NCI-H2107 treated with DMSO at 0.1 percent for 48 hours (cell line): ENCODE measurements at regions not wholly inside any gene's neighbourhood (a gene's known extent, or its start where the extent isn't known, plus 50 kb on each side); places are given as distances from the start of the nearest gene placed in this dataset.

ENCODE experiments used
- DNase-seq: peaks from one replicate; lab custom pipeline; 2025; ENCODE audit not compliant: unreplicated experiment; lab: John Stamatoyannopoulos, UW

DNA sequence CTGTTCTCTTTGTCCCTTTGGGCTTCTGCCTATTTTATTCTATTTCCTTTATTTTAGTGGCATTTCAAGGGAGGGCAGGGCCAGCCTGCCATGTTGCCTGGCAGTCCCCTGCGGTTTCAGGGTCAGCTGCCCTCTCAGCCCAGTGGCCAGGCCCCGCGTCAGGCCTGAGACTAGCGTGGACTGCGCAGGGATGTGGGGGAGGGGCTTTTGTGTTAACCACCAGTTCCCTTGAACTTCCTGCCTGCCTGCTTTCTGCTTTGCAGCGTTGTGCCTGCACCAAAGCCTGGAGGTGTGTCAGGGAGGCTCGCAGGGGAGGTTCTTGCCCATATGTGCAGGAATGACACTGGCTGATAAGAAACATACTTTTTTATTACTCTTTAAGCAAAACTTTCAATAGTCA is 157.6 kb downstream of the SLC35B3 start:
- DNase-seq: no peak

DNA sequence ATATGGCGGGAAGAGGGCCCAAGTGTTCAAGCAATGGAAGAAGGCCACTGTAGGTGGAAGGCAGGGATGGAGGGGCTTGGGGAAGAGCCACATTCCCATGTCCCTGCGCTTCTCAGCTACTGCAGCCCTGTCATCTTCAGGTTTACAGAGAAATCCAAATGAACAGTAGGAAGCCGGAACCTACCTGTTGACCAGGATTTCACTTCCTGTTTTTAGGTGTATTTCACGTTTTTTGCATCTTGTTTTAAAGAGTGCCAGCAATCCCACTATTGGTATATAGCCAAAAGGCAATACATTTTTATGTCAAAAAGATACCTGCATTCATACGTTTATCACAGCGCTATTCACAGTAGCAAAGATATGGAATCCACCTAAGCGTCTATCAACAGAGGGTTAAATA is 159.2 kb downstream of the SLC35B3 start:
- DNase-seq: no peak

DNA sequence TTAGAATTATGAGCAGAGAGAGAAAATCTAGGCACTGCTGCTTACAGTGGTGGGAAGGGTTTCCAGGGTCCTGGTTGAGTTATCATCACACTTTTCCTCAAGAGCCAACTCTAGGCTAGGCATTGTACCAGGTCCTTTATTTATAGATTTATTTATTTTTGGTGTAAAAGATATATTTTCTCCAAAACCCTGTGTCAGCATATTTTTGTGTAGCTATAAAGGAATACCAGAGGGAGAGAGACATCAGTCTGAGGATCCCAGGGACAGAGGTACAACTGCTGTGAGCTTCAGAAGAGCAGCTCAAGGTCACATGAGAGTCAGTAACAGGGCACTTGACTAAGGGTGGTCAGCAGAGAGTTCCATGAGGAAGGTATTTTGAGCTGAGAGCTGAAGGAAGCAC is 159.7 kb downstream of the SLC35B3 start:
- no peak for DNase-seq

DNA sequence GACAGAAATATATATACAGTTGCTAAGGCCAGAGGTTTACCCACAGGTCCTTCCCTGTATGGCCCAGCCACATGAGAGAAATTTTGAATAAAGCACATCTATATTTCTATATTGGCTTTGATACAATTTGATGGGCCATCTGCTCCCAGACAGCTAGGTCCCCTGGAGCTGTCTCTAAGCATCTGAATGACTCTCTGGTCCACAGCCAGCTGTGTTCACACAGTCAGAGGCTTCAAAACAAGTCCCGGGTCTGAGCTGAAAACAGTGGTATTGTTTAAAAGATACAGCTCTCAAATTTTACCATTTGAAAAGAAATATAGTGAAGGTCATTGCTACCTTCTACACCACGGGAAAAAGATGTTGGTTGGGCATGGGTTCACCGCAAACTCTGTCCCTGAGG is 161.1 kb downstream of the SLC35B3 start:
- DNase-seq: no peak

DNA sequence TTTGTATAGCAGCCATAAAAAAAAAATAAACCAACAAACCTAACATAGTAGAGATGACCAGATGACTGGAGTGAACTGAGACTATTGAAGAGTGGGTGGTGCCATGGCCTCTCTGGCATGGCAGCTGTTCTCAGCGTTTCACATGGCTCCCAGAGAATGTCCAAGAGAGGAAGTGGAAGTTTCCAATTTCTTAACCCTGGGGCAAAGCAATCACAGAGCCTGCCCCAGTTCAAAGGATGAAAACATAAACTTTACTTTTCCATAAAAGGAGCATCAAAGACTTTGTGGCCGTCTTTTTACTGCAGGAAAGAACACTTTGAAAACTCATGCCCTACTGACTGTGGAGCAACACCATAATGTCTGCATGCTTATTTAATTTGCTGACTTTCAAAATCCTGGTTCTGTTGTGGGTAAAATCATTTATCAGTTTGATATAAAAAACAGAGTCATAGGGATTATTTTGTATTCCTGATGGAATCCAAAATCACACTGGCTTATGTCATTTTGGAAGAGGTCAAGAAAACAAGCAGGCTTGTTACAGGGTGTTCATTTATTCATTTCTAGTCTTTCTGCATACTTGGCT is 165.4 kb downstream of the SLC35B3 start:
- DNase-seq: no peak

DNA sequence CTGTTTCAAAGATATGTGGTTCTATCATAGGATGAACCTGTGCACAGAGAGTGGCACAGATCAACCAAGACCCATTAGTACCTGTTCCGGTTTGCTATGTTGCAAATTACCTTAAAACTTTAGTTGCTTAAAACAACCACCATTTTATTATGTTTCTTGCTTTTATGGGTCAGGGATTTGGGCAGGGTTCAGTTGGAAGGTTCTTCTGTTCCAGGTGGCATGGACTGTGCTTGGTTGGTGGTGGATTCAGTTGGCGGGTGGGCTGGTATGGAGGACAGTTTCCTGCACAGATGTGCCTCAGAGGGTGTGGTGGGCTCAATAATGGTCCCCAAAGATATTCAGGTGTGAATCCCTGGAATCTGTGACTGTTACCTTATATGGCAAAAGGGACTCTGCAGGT is 166.3 kb downstream of the SLC35B3 start:
- no peak for DNase-seq

DNA sequence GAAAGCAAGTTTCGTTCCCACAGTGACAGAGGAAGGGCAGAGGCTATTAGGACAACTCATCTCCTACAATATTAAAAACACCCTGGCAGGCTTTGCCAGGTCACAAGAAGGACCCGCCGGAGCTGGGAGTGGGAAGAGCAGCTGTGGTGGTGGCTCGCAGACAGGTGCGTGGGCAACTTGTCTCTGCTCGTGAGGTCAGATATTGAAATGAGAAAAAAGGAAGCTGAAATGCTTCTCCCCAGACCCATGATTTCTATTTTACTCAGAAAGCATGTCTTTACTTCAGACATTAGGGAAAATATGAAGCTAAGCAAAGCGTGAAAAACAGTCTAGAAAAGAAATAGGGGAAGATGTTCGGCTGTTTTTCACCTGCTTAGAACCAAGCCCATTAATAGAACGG is 166.3 kb upstream of the EEF1E1 start:
- DNase-seq: no peak

DNA sequence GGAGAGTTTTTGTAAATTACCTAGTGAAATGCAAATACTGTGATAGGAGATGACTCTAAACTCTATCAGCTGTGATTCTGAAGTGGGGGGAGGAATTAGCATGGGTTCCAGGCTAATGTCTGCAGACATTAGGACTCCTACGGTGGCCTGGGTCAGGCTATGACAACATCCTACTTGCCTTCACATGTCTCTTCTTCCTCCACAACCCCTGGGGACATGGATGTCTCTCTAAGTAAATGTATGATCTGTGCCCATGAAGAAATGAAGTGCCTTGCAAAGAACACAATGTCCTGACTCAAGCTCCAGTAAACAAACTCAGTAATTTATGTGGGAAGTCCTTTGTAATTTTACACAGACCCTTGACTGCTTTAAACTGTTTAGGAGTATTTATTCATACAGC is 165.8 kb upstream of the EEF1E1 start:
- no peak for DNase-seq

DNA sequence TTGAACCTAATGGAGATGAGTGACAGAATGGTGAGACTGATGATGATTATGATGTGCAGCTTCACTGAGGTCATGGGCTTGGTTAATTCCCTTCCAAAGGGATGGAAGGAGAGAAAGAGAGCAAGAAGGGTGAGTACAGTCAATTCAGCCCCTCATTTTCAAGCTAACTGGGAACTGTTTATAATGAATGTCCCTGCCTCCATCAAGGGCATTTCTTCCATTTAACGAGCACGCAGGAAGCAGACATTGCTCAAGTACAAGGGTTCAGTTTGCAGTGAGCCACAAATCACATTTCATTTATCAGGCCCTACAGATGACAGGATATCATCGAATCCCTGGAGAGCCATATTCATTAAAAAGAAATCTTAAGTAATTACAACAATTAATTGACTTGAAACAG is 158.3 kb upstream of the EEF1E1 start:
- no peak for DNase-seq

DNA sequence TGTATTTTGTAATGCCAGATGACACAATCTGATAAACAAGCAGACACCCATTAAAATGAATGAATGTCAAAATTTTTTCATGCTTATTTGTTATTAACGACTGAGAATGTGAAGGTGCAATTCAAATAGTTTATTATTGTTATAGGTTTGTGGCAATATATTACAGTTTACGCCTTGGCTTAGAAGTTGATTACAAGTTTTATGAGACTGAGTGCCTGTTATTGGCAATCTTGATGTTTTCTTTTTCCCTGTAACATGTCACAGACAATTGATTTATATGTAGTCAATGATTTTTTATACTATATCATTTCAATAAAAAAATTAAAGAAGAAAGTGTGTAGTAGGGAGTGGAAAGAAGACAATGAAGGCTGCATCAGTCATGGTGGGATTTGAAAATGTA is 144.1 kb upstream of the EEF1E1 start:
- no peak for DNase-seq

DNA sequence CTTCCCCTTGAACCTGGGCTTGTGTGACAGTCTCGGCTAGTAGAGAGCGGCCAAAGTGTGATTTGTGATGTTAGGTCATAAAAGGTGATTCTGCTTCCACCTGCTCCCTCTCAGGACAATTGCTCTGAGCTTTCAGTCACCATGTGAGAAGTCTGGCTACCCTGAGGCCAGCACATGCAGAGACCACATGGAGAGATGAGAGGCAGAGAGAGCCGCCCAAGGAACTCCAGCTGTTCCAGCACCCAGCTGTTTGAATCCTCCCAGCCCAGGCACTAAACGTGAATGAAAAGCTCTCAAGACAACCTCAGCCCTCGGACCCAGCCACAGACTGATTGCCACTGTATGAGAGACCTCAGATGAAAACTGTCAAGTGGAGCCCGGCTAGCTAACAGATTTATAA is 143.4 kb upstream of the EEF1E1 start:
- DNase-seq: peak; percentile 5

DNA sequence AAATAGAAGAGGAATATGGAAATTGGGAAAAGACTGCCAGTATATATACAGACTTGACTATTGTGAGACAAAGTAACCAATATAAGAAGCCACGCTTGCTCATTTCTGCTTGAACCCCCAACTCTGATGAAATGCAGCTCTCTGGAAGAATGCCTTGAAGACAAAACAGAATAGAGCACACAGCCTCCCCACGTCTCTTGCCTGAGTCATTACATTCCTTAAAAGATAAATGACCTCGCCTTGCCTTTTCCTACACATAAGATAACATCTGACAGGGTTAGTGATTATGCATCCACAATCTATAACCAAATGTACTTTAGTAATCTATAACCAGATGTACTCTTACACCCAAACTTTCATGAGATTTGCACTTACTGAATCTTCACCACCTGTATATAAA is 141.1 kb upstream of the EEF1E1 start:
- no peak for DNase-seq

DNA sequence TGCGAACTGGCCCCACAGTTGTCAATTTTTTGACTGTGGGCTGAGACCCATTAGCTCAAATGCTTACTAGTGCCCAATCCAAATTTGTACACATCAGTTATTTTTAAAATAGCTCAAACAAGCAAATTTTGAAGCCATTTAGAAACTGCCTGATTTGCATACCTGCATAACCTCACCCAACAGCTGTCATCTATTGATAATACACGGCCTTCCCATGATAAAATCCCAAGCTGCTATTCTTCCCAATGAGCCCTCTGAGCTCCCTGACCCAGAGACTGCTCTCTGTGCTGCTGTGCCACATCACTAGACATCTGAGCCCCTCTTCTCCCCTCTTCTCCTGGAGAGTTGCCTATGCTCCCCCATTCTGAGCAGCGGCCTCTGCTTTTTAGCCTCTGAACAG is 140.5 kb upstream of the EEF1E1 start:
- DNase-seq: no peak

DNA sequence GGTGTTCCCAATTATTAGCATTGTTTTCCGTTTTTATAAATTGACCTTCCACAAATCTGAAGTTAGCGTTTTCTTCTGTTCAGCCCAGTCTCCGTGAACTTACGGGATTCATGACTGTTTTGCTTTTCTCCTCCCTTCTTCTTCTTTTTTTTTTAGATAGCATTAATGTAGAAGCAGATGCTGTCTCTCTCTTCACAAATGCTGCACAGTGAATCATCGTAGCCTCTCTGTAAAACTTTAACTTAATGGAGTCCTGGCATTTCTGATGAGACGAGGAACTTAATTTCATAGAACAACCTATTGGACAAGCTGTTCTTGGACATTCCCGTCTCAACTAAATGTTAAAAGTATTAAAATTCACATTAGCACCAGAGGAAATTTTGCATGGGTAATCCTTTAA is 138.0 kb upstream of the EEF1E1 start:
- DNase-seq: no peak

DNA sequence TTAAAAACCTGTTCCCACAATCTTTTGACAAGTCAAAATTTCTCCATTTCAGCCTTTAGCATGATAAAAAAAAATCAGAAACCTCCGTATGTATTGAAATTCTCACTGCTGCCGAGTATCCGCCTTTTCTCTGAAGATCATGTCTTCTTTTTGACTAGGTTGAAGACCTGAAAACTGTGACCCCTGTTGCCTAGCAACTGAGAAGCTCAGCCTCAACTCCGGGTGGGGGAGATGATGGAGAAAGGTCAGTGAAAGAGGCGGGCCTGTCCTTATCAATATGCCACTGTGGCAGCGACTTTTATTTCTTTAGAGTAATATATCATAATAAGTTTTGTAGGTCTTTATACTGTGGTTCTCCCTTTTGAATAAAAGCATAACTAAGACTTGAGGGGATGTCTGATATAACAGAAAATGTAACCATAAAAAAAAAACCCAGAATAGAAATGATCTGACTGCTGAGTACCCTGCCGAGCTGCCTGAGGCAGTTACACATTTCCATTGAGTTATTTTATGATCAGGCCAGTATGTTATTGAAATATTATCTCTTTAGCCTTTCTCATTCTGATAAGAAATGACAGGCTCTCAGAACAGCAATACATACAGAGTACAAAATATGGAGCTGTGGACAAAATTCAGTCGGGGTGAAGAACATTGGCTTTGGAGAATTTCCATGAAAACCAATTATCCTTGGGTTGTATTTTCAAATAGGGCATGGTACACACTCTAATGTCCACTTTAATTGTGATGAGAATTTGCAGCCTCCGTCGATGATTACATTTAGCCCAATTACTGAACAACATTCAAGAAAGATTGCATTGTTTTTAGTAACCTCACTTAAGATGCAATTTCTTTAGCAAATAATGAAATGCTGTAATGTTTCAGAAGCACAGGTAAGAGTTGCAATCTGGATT is 136.7 kb upstream of the EEF1E1 start:
- no peak for DNase-seq

DNA sequence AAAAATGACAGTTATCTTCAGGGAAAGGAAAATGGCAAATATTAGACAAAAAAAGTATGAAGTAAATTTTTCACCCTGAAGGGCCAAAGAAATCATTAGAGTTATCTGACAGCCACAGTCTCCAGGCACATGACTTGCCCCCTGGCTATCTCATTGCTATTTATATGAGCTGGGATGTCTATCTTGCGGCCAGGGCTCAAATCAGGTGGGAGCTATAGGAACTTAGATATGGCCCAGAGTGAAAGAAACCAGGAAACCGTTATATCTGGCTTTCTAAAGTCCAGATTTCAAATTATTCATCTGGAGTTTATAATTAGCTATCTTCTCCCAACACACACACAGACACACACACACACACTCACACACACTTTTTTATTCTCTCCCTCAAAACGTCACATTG is 135.3 kb upstream of the EEF1E1 start:
- DNase-seq: no peak

DNA sequence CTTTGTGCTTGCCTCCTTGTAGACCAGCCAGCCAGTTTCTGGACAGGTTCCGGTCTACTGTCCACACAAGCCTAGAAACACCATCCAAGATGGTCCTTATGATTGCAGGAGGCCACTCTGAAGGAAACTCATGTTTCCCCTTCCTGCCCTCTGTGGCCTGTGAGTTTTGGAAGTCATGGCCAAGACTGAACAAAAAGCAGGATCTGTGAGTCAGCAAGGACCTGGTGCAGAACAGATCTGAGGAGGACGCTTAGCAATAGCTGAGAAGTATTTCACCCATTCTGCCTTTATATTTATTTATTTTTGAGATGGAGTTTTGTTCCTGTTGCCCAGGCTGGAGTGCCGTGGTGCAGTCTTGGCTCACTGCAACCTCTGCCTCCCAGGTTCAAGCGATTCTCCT is 134.6 kb upstream of the EEF1E1 start:
- no peak for DNase-seq

DNA sequence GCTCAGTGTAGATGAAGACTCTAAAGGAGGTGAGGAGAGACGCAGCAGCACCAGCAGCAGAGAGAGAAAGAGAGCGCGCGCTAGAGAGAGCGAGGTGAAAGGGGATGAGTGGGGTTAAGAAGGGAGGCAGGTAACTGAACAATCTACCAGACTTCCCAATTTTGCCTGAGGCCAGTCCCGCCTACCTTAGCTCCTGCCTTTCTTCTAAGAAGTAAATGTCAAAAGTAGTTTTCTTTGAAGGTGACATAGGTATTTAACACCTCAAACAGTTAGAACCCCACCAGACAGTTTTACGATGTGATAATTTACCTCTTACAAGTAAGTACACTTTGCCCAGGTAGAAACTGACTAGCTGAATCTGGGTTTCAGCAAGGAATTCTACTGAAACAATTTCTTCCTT is 132.0 kb upstream of the EEF1E1 start:
- DNase-seq: no peak

DNA sequence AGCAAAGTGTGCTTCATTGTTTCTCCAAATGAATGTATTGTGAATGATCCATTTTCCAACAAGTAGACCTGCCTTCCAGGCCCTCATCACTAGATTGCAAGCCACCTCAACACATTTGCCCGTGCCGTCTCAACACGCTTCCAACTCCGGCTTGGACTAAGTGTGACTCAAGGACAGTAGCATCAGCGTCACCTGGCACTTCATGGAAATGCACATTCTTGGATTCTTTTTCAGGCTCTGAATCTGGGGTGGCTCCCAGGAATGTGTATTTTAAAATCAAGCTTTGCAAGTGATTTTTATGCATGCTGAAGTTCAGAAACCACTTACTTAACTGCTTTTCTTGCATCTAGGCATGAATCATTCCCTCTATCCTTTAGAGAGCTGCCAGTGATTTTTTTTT is 129.6 kb upstream of the EEF1E1 start:
- no peak for DNase-seq

DNA sequence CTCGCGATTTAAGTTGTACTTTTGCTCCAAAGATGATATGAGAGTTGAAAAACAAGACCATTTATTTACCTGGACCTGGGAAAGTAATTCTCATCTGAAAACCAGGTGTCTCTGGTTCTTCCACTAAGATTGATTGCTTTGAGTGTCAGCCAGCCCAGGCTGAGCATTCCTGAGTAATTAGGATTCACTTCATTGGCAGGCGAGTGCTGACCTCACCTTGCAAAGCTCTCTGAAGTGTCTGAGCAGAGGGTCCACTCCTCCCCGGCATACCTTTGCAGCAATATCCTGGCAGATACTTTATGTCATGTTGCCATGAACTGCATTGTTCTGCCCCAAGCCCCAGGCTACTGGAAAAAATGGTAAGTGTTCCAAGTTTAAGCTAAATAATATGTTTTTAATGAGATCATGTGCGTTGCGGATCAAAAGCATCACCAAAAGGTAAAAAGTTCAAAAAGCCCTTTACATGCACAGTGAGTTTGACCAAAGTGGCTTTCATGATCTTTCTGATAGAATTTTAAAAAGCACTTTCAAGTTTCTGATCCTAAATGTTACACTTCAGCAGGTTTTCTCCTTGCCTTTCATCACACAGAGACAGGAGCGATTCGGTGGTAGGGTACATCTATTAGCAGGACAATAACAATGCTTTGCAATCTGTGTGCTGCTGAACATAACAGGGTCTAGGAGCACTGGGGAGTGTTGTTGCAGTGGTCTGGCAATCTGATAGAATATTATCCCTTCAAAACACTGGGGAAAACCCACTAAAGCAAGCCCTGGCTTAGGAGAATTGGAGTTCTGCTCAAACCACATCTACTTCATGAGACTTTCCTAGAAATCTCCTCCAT is 127.8 kb upstream of the EEF1E1 start:
- no peak for DNase-seq

DNA sequence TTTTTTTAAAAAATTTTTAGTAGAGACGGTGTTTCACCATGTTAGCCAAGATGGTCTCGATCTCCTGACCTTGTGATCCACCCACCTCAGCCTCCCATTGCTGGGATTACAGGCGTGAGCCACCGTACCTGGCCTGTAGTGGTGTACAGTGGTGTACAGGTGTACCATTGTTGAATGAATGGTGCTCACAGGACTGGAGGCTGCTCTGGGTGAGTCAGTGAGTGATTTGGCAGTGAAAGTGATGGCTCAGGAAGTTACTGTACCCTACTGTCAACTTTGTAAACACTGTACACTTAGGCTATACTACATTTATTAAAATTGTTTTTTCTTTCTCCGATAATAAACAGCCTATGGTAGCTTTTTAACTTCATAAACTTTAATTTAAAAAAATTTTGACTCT is 122.8 kb upstream of the EEF1E1 start:
- no peak for DNase-seq

DNA sequence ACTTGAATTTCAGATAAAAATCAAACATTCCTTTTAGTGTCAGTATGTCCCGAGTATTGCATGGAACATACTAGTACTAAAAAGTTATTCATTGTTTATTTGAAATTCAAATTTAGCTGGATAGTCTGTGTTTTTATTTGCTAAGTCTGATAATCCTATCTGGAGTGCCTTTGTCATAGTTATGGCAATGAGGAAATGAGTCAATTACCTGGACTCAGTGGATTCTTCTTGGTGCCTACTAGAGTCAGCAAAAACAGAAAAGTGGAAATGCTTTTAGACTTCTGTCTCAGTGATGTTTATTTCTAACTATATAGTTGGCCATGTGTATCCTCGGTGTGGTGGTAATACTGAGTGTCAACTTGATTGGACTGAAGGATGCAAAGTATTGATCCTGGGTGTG is 121.3 kb upstream of the EEF1E1 start:
- no peak for DNase-seq
